Muscle of leg (tissue), 3 donors: ENCODE measurements at regions not wholly inside any gene's neighbourhood (a gene's known extent, or its start where the extent isn't known, plus 50 kb on each side); places are given as distances from the start of the nearest gene placed in this dataset.
"Not testable (repeated sequence)": the region's sequence is repeated elsewhere in the genome, so short reads cannot be mapped to it uniquely, and the experiment has no call there.

Source experiments
- DNase-seq: peaks from one replicate; pipeline ENCODE4 v3.0.0; 2013
- H3K27ac ChIP-seq: one replicate; pipeline ENCODE4 v1.5.1; 2013; ENCODE audit warnings: mild to moderate bottlenecking, low read length, control low read depth
- H3K27me3 ChIP-seq: one replicate; pipeline ENCODE4 v1.6.1; 2013; ENCODE audit warnings: low read length; ENCODE audit not compliant: control insufficient read depth, insufficient read depth
- H3K36me3 ChIP-seq: one replicate; pipeline ENCODE4 v1.6.1; 2013; ENCODE audit warnings: low read length; ENCODE audit not compliant: control insufficient read depth, insufficient read depth
- H3K4me1 ChIP-seq: one replicate; pipeline ENCODE4 v1.6.1; 2013; ENCODE audit warnings: low read length; ENCODE audit not compliant: control insufficient read depth, insufficient read depth
- H3K4me3 ChIP-seq: one replicate; pipeline ENCODE4 v1.5.1; 2013; ENCODE audit warnings: low read length, control low read depth
- H3K9me3 ChIP-seq: replicated peaks from 2 replicates; pipeline ENCODE4 v1.6.1; 2013; ENCODE audit warnings: low read depth, low read length; ENCODE audit not compliant: control insufficient read depth
- WGBS: methylation state at CpG from one replicate; pipeline ENCODE4 v1.1.5; 2013; ENCODE audit warnings: missing lambda C conversion rate; ENCODE audit not compliant: insufficient coverage; 5-methylcytosine and 5-hydroxymethylcytosine counted together

GRCh38 chr3:191637611-191638010 lies 176.6 kb downstream of the PYDC2 start:
- Histone ChIP-seq H3K4me3 (no peak overlapping the region), H3K27ac (no peak overlapping the region), H3K9me3 (no peaks in the 10 kb centered on the region), H3K4me1 (no peaks in the 10 kb centered on the region), H3K36me3 (no peaks in the 10 kb centered on the region), H3K27me3 (no peaks in the 10 kb centered on the region)
- DNase-seq: no peak

GRCh38 chr3:191641789-191642188 lies 180.8 kb downstream of the PYDC2 start:
- no peak for DNase-seq
- H3K36me3 ChIP-seq: no peaks in the 10 kb centered on the region
- no peaks in the 10 kb centered on the region for H3K4me1 ChIP-seq
- H3K9me3 ChIP-seq: peaks cover 5% of the 10 kb centered on the region
- H3K27me3 ChIP-seq: no peaks in the 10 kb centered on the region
- no peak overlapping the region for H3K27ac ChIP-seq
- 88% methylated on average over 2 of the region's 3 CpGs for WGBS
- H3K4me3 ChIP-seq: no peak overlapping the region

- Histone ChIP-seq H3K27ac (no peak overlapping the region), H3K4me1 (no peaks in the 10 kb centered on the region), H3K27me3 (no peaks in the 10 kb centered on the region), H3K9me3 (peaks cover 5% of the 10 kb centered on the region), H3K4me3 (no peak overlapping the region), H3K36me3 (no peaks in the 10 kb centered on the region)
- WGBS: no CpG with 5 or more reads among the region's 2 CpGs
- no peak for DNase-seq
Observed at GRCh38 chr3:191644291-191644690, 183.3 kb downstream of the PYDC2 start.

GRCh38 chr3:191646242-191646641 lies 185.3 kb downstream of the PYDC2 start:
- H3K4me1 ChIP-seq: no peaks in the 10 kb centered on the region
- H3K4me3 ChIP-seq: no peak overlapping the region
- no CpG with 5 or more reads among the region's 4 CpGs for WGBS
- DNase-seq: no peak
- H3K27ac ChIP-seq: no peak overlapping the region
- no peaks in the 10 kb centered on the region for H3K27me3 ChIP-seq
- H3K9me3 ChIP-seq: peaks cover 12% of the 10 kb centered on the region
- H3K36me3 ChIP-seq: no peaks in the 10 kb centered on the region

- H3K27ac ChIP-seq: no peak overlapping the region
- H3K9me3 ChIP-seq: peaks cover 10% of the 10 kb centered on the region
- H3K4me3 ChIP-seq: no peak overlapping the region
- DNase-seq: no peak
- no peaks in the 10 kb centered on the region for H3K36me3 ChIP-seq
- H3K27me3 ChIP-seq: no peaks in the 10 kb centered on the region
- no peaks in the 10 kb centered on the region for H3K4me1 ChIP-seq
Observed at GRCh38 chr3:191648787-191649186, 187.8 kb downstream of the PYDC2 start.

- Histone ChIP-seq H3K36me3 (no peaks in the 10 kb centered on the region), H3K9me3 (peaks cover 10% of the 10 kb centered on the region), H3K27me3 (no peaks in the 10 kb centered on the region), H3K27ac (no peak overlapping the region), H3K4me1 (no peaks in the 10 kb centered on the region), H3K4me3 (no peak overlapping the region)
- WGBS: 50% methylated on average over 1 of the region's 1 CpG
- DNase-seq: no peak
Observed at GRCh38 chr3:191649626-191650025, 188.7 kb downstream of the PYDC2 start.

GRCh38 chr3:191658781-191659419 lies 197.9 kb downstream of the PYDC2 start:
- WGBS: 90% methylated on average over 17 of the region's 18 CpGs
- H3K4me1 ChIP-seq, H3K36me3 ChIP-seq, DNase-seq, H3K27ac ChIP-seq, H3K4me3 ChIP-seq, H3K9me3 ChIP-seq, H3K27me3 ChIP-seq: not testable (repeated sequence)

- H3K27ac ChIP-seq, H3K9me3 ChIP-seq, H3K36me3 ChIP-seq, H3K27me3 ChIP-seq, H3K4me3 ChIP-seq, DNase-seq, H3K4me1 ChIP-seq: not testable (repeated sequence)
- 96% methylated on average over 4 of the region's 5 CpGs for WGBS
Observed at GRCh38 chr3:191662150-191662549, 201.2 kb downstream of the PYDC2 start.

GRCh38 chr3:191680989-191681597 lies 220.1 kb downstream of the PYDC2 start:
- Histone ChIP-seq H3K27ac (no peak overlapping the region), H3K36me3 (no peaks in the 10 kb centered on the region), H3K4me1 (no peaks in the 10 kb centered on the region), H3K4me3 (no peak overlapping the region), H3K9me3 (no peaks in the 10 kb centered on the region), H3K27me3 (no peaks in the 10 kb centered on the region)
- no peak for DNase-seq
- 0% methylated on average over 1 of the region's 3 CpGs for WGBS

GRCh38 chr3:191682961-191683360 lies 222.0 kb downstream of the PYDC2 start:
- peak; percentile 61 for DNase-seq
- H3K4me1 ChIP-seq: no peaks in the 10 kb centered on the region
- H3K9me3 ChIP-seq: no peaks in the 10 kb centered on the region
- 44% methylated on average over 2 of the region's 5 CpGs for WGBS
- no peak overlapping the region for H3K27ac ChIP-seq
- no peak overlapping the region for H3K4me3 ChIP-seq
- no peaks in the 10 kb centered on the region for H3K27me3 ChIP-seq
- H3K36me3 ChIP-seq: no peaks in the 10 kb centered on the region

GRCh38 chr3:191686626-191687025 lies 225.7 kb downstream of the PYDC2 start:
- H3K27me3 ChIP-seq: no peaks in the 10 kb centered on the region
- no peaks in the 10 kb centered on the region for H3K9me3 ChIP-seq
- no peaks in the 10 kb centered on the region for H3K4me1 ChIP-seq
- no peaks in the 10 kb centered on the region for H3K36me3 ChIP-seq
- no peak overlapping the region for H3K4me3 ChIP-seq
- DNase-seq: peak; percentile 6
- no peak overlapping the region for H3K27ac ChIP-seq
